Fibroblast of the aortic adventitia (primary cell): ENCODE measurements at regions not wholly inside any gene's neighbourhood (a gene's known extent, or its start where the extent isn't known, plus 50 kb on each side); places are given as distances from the start of the nearest gene placed in this dataset.

Experiments used
- DNase-seq: peaks from one replicate; pipeline ENCODE4 v3.0.0-alpha.2; 2010; ENCODE audit warnings: low read depth
- H3K4me3 ChIP-seq: 2 replicates; pipeline ENCODE4 v1.5.1; 2011; ENCODE audit warnings: low read depth, mild to moderate bottlenecking, control low read depth, low read length, moderate library complexity
- TF ChIP-seq, protein P1 (sequence below): IDR thresholded peaks from 2 replicates; pipeline ENCODE4 v1.5.1; 2011; ENCODE audit warnings: mild to moderate bottlenecking, low read length, control low read depth, inconsistent platforms; ENCODE audit not compliant: insufficient read depth

DNA sequence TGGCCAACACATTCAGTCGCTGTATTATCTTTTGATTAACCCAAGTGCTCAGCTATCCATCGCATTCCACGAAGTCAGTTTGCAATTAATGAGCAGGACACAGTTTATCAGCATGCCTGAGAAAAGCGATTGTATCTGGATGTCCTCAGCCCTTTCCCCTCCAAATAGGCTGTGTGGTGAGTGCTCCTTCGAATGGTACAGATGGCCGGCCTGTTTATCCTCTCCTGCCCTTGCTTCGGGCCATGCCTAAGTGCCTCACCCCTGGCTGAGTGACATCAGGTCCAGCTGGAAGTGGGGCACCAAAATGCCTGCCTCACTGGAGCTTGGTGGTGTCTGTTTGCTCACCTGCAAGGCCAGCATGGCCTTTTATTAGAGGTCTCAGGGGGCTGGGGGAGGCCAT lies 317.3 kb downstream of the GADD45G start:
- DNase-seq, result no peak
- no peak overlapping the region for H3K4me3 ChIP-seq
- TF ChIP-seq, protein P1, sequence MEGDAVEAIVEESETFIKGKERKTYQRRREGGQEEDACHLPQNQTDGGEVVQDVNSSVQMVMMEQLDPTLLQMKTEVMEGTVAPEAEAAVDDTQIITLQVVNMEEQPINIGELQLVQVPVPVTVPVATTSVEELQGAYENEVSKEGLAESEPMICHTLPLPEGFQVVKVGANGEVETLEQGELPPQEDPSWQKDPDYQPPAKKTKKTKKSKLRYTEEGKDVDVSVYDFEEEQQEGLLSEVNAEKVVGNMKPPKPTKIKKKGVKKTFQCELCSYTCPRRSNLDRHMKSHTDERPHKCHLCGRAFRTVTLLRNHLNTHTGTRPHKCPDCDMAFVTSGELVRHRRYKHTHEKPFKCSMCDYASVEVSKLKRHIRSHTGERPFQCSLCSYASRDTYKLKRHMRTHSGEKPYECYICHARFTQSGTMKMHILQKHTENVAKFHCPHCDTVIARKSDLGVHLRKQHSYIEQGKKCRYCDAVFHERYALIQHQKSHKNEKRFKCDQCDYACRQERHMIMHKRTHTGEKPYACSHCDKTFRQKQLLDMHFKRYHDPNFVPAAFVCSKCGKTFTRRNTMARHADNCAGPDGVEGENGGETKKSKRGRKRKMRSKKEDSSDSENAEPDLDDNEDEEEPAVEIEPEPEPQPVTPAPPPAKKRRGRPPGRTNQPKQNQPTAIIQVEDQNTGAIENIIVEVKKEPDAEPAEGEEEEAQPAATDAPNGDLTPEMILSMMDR, result no peak

DNA sequence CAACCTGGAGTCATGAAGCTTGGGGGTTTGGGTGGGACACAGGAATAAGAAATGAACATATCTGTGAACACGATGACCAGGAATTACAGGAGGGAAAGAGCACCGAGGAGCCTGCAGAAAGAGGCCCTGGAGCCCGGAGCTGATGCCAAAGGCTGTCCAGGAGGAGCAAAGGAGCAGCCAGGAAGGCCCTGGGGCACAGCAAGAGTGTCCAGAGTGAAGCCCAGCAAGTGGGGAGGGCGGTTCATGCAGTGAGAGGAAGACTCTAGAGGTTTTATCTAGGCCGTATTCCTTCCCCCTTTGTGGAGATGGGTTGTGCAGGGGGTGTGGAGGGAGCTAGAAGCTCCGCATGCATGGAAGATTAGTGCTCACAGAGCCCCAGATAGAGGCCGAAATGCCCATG lies 318.4 kb downstream of the GADD45G start:
- no peak overlapping the region for H3K4me3 ChIP-seq
- no peak for DNase-seq
- TF ChIP-seq, protein P1, result no peak

DNA sequence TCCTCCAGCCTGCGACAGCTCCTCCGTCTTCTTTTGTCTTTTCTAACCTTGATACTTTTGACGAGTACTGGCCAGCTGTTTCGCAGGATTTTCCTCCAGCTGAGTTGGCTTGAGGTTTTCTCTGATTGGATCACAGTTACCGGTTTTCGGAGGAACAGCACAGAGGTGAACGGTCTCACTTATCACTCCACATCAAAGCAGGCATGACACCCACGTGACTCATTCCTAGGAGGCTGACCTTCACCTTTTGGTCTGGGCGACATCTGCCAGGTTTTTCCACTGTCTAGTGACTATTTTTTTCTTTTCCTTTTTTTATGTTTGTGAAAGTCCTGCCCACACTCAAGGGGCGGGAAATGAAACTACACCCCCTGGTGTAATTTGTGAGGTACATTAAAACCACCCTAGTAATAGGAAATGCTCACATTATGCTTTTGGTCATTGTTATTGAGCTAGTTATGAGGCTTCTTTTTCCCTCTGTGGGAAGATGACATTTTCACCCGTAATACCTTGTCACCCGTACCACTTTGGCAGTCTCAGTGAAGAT lies 319.2 kb downstream of the GADD45G start:
- TF ChIP-seq, protein P1, result no peak
- no peak for DNase-seq
- H3K4me3 ChIP-seq, result no peak overlapping the region

DNA sequence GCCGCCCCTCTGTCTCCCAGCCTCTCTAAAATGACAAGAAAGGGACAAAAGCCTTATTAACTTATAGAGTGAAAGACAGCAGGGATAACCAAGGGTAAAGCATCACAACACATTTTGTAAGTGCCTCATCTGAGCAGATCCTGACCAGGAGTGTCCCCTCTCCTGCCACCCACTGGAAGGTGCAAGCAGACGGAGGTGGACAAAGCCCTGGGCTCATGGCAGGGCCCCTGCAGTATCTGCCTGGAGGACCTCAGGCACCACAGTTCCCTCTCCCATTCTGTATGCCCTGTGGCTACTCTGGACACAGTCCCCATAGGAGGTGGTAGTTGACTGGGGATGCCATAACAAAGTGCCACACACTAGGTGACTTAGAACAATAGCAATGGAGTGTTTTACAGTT lies 319.8 kb downstream of the GADD45G start:
- no peak overlapping the region for H3K4me3 ChIP-seq
- TF ChIP-seq, protein P1, result no peak
- no peak for DNase-seq

DNA sequence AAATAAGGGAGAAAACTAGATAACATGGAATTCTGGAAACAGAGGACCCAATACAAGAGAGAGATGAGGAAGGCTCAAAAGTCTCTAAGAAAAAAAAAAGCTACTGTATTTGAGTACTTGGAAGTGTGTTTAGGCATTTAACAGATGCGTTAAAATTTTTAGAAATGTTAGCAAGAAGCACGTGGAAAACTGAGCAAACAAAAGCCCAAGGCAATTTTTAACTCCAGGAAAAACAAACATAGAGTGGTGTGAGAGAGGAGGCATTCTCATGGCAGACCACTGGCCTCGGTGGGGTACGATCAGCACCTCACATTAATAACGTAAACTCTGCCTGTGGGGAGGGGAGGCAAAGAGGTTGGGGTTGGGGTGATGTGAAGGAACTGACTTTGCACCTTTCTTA lies 321.4 kb downstream of the GADD45G start:
- H3K4me3 ChIP-seq, result no peak overlapping the region
- TF ChIP-seq, protein P1, result no peak
- no peak for DNase-seq

DNA sequence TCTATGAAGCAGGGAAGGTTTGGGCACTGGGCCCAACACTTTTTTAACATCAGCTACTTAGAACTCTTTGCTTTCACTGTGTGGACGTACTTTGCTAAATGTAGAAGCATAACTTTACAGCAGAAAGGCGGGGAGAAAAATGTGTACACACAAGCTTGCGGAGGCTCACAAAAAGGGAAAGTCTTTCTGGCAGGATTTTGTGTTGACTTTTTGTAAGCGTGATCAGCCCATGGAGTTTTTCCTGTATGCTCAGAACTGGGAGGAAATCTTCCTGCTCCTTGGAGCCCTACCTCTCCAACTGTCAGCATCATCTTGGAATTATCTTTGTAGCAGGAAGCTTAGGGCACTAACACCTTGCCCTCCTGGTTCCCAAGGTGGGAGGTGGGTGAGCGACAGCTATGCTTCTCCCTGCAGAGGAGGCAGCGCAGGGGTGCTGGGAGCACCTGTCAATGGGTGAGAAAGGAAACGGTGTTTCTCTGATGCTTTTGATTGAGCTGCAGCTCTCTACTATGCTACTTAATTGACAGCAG lies 321.9 kb downstream of the GADD45G start:
- no peak overlapping the region for H3K4me3 ChIP-seq
- no peak for DNase-seq
- TF ChIP-seq, protein P1, result no peak

DNA sequence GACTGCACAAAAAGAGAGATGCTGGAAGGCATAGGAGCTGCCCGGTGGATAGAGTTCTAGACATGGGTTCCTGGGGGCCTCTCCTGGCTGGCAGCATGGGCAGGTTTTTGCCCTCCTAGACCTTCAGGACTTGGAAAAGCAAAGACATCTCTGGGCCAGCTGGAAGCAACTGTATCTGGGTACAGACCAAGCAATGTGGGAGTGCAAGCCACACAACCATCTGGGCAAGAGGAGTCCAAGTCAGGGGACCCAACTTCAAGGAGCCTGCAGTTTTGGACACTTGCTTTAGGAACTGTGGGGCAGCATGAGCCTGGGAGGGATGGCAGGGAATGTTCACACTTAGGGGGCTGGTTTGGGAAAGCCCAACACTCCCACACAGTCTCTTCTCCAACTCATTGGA lies 323.3 kb downstream of the GADD45G start:
- DNase-seq, result no peak
- no peak overlapping the region for H3K4me3 ChIP-seq
- TF ChIP-seq, protein P1, result no peak
